IMR-90 (cell line): ENCODE measurements at regions not wholly inside any gene's neighbourhood (a gene's known extent, or its start where the extent isn't known, plus 50 kb on each side); places are given as distances from the start of the nearest gene placed in this dataset.

Source experiments
- ATAC-seq: fragments of 200-7000 bp; cut with Tn5 transposase; 2 replicates; pipeline ENCODE4 v1.9.1; 2020; ENCODE audit warnings: low read depth, mild to moderate bottlenecking, moderate library complexity
- BruUV-seq: library from RNA; stranded (reverse); fragments of 400-500 nt; replicated peaks from 2 replicates; lab custom pipeline; 2021; lab: Mats Ljungman, UMichigan
- CTCF ChIA-PET: fragments of 300-600 bp; formaldehyde crosslinking; extraction: SDS; loops from one replicate; lab custom pipeline; 2021; ENCODE audit warnings: antibody characterized with exemption; lab: Yijun Ruan, JAX
- POLR2A ChIA-PET: fragments of 300-600 bp; sonication (Branson Sonifier 250); formaldehyde crosslinking; loops from one replicate; lab custom pipeline; 2022; ENCODE audit warnings: antibody characterized with exemption; ENCODE audit not compliant: unreplicated experiment; lab: Charles Lee
- DNase-seq: peaks from one replicate; pipeline ENCODE4 v3.0.0; 2013
- H2AFZ ChIP-seq: replicated peaks from 2 replicates; pipeline ENCODE3; 2013; ENCODE audit warnings: low read length, mild to moderate bottlenecking; ENCODE audit not compliant: poor library complexity
- H2AK5ac ChIP-seq: 2 replicates; pipeline ENCODE4 v1.6.1; 2013; ENCODE audit warnings: low read depth, low read length, inconsistent platforms
- H2AK9ac ChIP-seq: replicated peaks from 2 replicates; pipeline ENCODE3; 2013; ENCODE audit warnings: mild to moderate bottlenecking, low read depth, low read length, moderate library complexity; ENCODE audit not compliant: poor library complexity
- H2BK120ac ChIP-seq: 2 replicates; pipeline ENCODE4 v1.6.1; 2013; ENCODE audit warnings: low read depth, low read length, inconsistent platforms
- H2BK15ac ChIP-seq: 3 replicates; pipeline ENCODE4 v1.6.1; 2013; ENCODE audit warnings: low read depth, low read length, inconsistent platforms
- H2BK20ac ChIP-seq: 2 replicates; pipeline ENCODE4 v1.6.1; 2013; ENCODE audit warnings: low read depth, mild to moderate bottlenecking, inconsistent platforms, low read length, moderate library complexity
- H2BK5ac ChIP-seq: 2 replicates; pipeline ENCODE4 v1.6.1; 2013; ENCODE audit warnings: mild to moderate bottlenecking, low read depth, low read length, inconsistent platforms; ENCODE audit not compliant: poor library complexity, severe bottlenecking
- H3K14ac ChIP-seq: replicated peaks from 2 replicates; pipeline ENCODE4 v1.6.1; 2013; ENCODE audit warnings: low read depth, low read length, inconsistent platforms
- H3K18ac ChIP-seq: 2 replicates; pipeline ENCODE4 v1.6.1; 2013; ENCODE audit warnings: low read depth, low read length, control low read depth
- H3K23ac ChIP-seq: 2 replicates; pipeline ENCODE4 v1.6.1; 2013; ENCODE audit warnings: low read depth, low read length, inconsistent platforms
- H3K27ac ChIP-seq: 2 replicates; pipeline ENCODE4 v1.5.1; 2013; ENCODE audit warnings: mild to moderate bottlenecking, control low read depth, low read length; ENCODE audit not compliant: insufficient read depth
- H3K27me3 ChIP-seq: 2 replicates; pipeline ENCODE4 v1.6.1; 2013; ENCODE audit warnings: low read length; ENCODE audit not compliant: control insufficient read depth, insufficient read depth
- H3K36me3 ChIP-seq: 2 replicates; pipeline ENCODE4 v1.6.1; 2013; ENCODE audit warnings: low read length, mixed read lengths; ENCODE audit not compliant: control insufficient read depth, insufficient read depth
- H3K4ac ChIP-seq: 2 replicates; pipeline ENCODE4 v1.6.1; 2013; ENCODE audit warnings: low read depth, low read length, inconsistent platforms
- H3K4me1 ChIP-seq: 2 replicates; pipeline ENCODE4 v1.6.1; 2013; ENCODE audit warnings: low read length, mixed read lengths; ENCODE audit not compliant: control insufficient read depth, insufficient read depth
- H3K4me2 ChIP-seq: 2 replicates; pipeline ENCODE4 v1.6.1; 2013; ENCODE audit warnings: low read depth, mild to moderate bottlenecking, control low read depth, low read length, moderate library complexity
- H3K4me3 ChIP-seq: 2 replicates; pipeline ENCODE4 v1.5.1; 2013; ENCODE audit warnings: low read depth, mild to moderate bottlenecking, control low read depth, low read length, moderate library complexity; ENCODE audit not compliant: insufficient read depth
- H3K56ac ChIP-seq: 2 replicates; pipeline ENCODE4 v1.6.1; 2013; ENCODE audit warnings: low read length, inconsistent platforms; ENCODE audit not compliant: insufficient read depth; ENCODE audit errors: extremely low read depth
- H3K79me1 ChIP-seq, 2 experiments: 2 replicates each; pipeline ENCODE4 v1.6.1; 2013; ENCODE audit warnings: low read length in 2 of 2, inconsistent platforms in 1 of 2, low read depth in 1 of 2
- H3K9ac ChIP-seq: 2 replicates; pipeline ENCODE4 v1.6.1; 2013; ENCODE audit warnings: low read depth, low read length, control low read depth
- H3K9me1 ChIP-seq: 2 replicates; pipeline ENCODE4 v1.6.1; 2013; ENCODE audit warnings: low read length, inconsistent platforms; ENCODE audit not compliant: insufficient read depth
- H3K9me3 ChIP-seq: 2 replicates; pipeline ENCODE4 v1.6.1; 2013; ENCODE audit warnings: low read length; ENCODE audit not compliant: control insufficient read depth, insufficient read depth
- H4K20me1 ChIP-seq: 2 replicates; pipeline ENCODE4 v1.6.1; 2013; ENCODE audit warnings: low read length, inconsistent platforms; ENCODE audit not compliant: insufficient read depth
- H4K5ac ChIP-seq: 2 replicates; pipeline ENCODE4 v1.6.1; 2013; ENCODE audit warnings: mild to moderate bottlenecking, low read depth, low read length, control low read depth
- H4K8ac ChIP-seq, 2 experiments: 2 replicates each; pipeline ENCODE4 v1.6.1; 2013; ENCODE audit warnings: low read depth in 2 of 2, low read length in 2 of 2, control low read depth in 1 of 2, inconsistent platforms in 1 of 2
- H4K91ac ChIP-seq: 2 replicates; pipeline ENCODE4 v1.6.1; 2013; ENCODE audit warnings: low read depth, low read length, inconsistent platforms; ENCODE audit not compliant: insufficient read depth
- BHLHE40 ChIP-seq: fragments of 150-350 bp; IDR thresholded peaks from 2 replicates; pipeline ENCODE4 v1.6.1; 2016; ENCODE audit warnings: mild to moderate bottlenecking, low read depth, low read length
- CEBPB ChIP-seq: IDR thresholded peaks from 2 replicates; pipeline ENCODE4 v1.6.1; 2012; ENCODE audit warnings: low read depth, low read length, improper control_type of control experiment
- CHD1 ChIP-seq: IDR thresholded peaks from 2 replicates; pipeline ENCODE4 v1.6.1; 2012; ENCODE audit warnings: low read depth, low read length, improper control_type of control experiment
- CTCF ChIP-seq: conservative IDR thresholded peaks from 2 replicates; pipeline ENCODE4 v1.5.1; 2012; ENCODE audit warnings: mild to moderate bottlenecking, low read depth, low read length, improper control_type of control experiment
- ELK1 ChIP-seq: fragments of 150-350 bp; IDR thresholded peaks from 2 replicates; pipeline ENCODE4 v1.6.1; 2016; ENCODE audit warnings: low read depth, mild to moderate bottlenecking, low read length, moderate library complexity, borderline replicate concordance
- FOS ChIP-seq: fragments of 150-350 bp; IDR thresholded peaks from 2 replicates; pipeline ENCODE4 v1.6.1; 2016; ENCODE audit warnings: low read depth, low read length
- MAFK ChIP-seq: IDR thresholded peaks from 2 replicates; pipeline ENCODE4 v1.6.1; 2012; ENCODE audit warnings: low read depth, low read length, improper control_type of control experiment
- MAZ ChIP-seq: IDR thresholded peaks from 2 replicates; pipeline ENCODE4 v1.6.1; 2012; ENCODE audit warnings: low read depth, mild to moderate bottlenecking, low read length, improper control_type of control experiment, moderate library complexity, borderline replicate concordance
- MXI1 ChIP-seq: IDR thresholded peaks from 2 replicates; pipeline ENCODE4 v1.6.1; 2012; ENCODE audit warnings: low read depth, mild to moderate bottlenecking, low read length, moderate library complexity, borderline replicate concordance
- NFE2L2 ChIP-seq: fragments of 150-350 bp; IDR thresholded peaks from 2 replicates; pipeline ENCODE4 v1.6.1; 2016; ENCODE audit warnings: low read depth, mild to moderate bottlenecking, low read length
- POLR2A ChIP-seq: IDR thresholded peaks from 2 replicates; pipeline ENCODE4 v1.6.1; 2012; ENCODE audit warnings: mild to moderate bottlenecking, low read depth, low read length
- RAD21 ChIP-seq: IDR thresholded peaks from 2 replicates; pipeline ENCODE4 v1.6.1; 2012; ENCODE audit warnings: low read length, improper control_type of control experiment
- RCOR1 ChIP-seq: IDR thresholded peaks from 2 replicates; pipeline ENCODE4 v1.6.1; 2012; ENCODE audit warnings: mild to moderate bottlenecking, low read length, improper control_type of control experiment; ENCODE audit not compliant: insufficient replicate concordance
- RFX5 ChIP-seq: IDR thresholded peaks from 2 replicates; pipeline ENCODE4 v1.8.0; 2012; ENCODE audit warnings: low read depth, mild to moderate bottlenecking, low read length, moderate library complexity
- SMC3 ChIP-seq: fragments of 150-350 bp; IDR thresholded peaks from 2 replicates; pipeline ENCODE4 v1.6.1; 2016; ENCODE audit warnings: low read depth, mild to moderate bottlenecking, antibody characterized with exemption, low read length, moderate library complexity
- USF2 ChIP-seq: fragments of 150-350 bp; IDR thresholded peaks from 2 replicates; pipeline ENCODE4 v1.6.1; 2017; ENCODE audit warnings: mild to moderate bottlenecking, antibody characterized with exemption, low read length, low read depth
- WGBS, 2 experiments: methylation state at CpG; one replicate each; pipeline versions ENCODE4 v1.1.5 to v1.1.7; 2013; ENCODE audit warnings: missing lambda C conversion rate in 2 of 2; ENCODE audit not compliant: insufficient read length in 1 of 2; ENCODE audit errors: extremely low coverage in 2 of 2; 5-methylcytosine and 5-hydroxymethylcytosine counted together
- dilution Hi-C: fragments of 300-500 bp; cut with HindIII; formaldehyde crosslinking; loops from one replicate; pipeline ENCODE4 v1.14.3; 2018; ENCODE audit warnings: low sequenced_read_pairs; ENCODE audit not compliant: unreplicated experiment
- in situ Hi-C: fragments of 300-500 bp; cut with MboI; formaldehyde crosslinking; loops from 3 replicates; pipeline ENCODE4 v1.14.3; 2019; ENCODE audit warnings: low sequenced_read_pairs, inconsistent platforms, mixed read lengths
- intact Hi-C: fragments of 100-400 bp; cut with micrococcal nuclease; formaldehyde crosslinking; loops from 2 replicates; pipeline ENCODE4 v1.10.0; 2022

- Histone ChIP-seq H3K4me3 (no peak overlapping the region), H4K5ac (no peak overlapping the region), H3K27me3 (no peaks in the 10 kb centered on the region), H2AK5ac (no peak overlapping the region), H3K9ac (no peak overlapping the region), H3K14ac (no peak overlapping the region), H2BK15ac (no peak overlapping the region), H2BK120ac (no peak overlapping the region), H3K18ac (no peak overlapping the region), H4K91ac (no peak overlapping the region), H4K8ac (no peak overlapping the region), H3K23ac (no peak overlapping the region), H3K27ac (no peak overlapping the region), H3K4me2 (no peak overlapping the region), H3K56ac (no peak overlapping the region), H3K4me1 (no peaks in the 10 kb centered on the region), H2BK5ac (no peak overlapping the region), H3K4ac (no peak overlapping the region), H3K36me3 (no peaks in the 10 kb centered on the region), H2BK20ac (no peak overlapping the region), H3K79me1 (no peaks in the 10 kb centered on the region), H3K9me3 (no peaks in the 10 kb centered on the region), H4K20me1 (no peaks in the 10 kb centered on the region), H2AFZ (no peak overlapping the region), H3K9me1 (no peaks in the 10 kb centered on the region), H2AK9ac (no peak overlapping the region)
- dilution Hi-C loops (no loop called here), in situ Hi-C loops (no loop called here), intact Hi-C loops (loop anchor here (10.0 kb wide), 1 partner anchor 317 kb away; no protein-coding TSS in a partner anchor)
- POLR2A ChIA-PET: no interaction called here
- ATAC-seq (no peak), DNase-seq (no peak)
- WGBS, 2 experiments: 40% methylated on average over 1 of the region's 1 CpG; no CpG with 5 or more reads in 1 of the 2 experiments
- no peak for TF ChIP-seq FOS
- TF ChIP-seq CHD1: no peak
- TF ChIP-seq CTCF: no peak
- TF ChIP-seq RFX5: no peak
- no peak for TF ChIP-seq CEBPB
- TF ChIP-seq USF2: no peak
- no peak for TF ChIP-seq MXI1
- no peak for TF ChIP-seq RAD21
- no peak for TF ChIP-seq MAFK
- TF ChIP-seq ELK1: no peak
- no peak for TF ChIP-seq BHLHE40
- TF ChIP-seq POLR2A: no peak
- TF ChIP-seq NFE2L2: no peak
- no peak for TF ChIP-seq SMC3
- TF ChIP-seq RCOR1: no peak
- no peak for TF ChIP-seq MAZ
- no TSS peak for BruUV-seq
- CTCF ChIA-PET: no interaction called here
These were observed 283.7 kb upstream of the PUM3 start for GRCh38 chr9:3127564-3127963.
